ENCODE measurements at regions not wholly inside any gene's neighbourhood (a gene's known extent, or its start where the extent isn't known, plus 50 kb on each side); places are given as distances from the start of the nearest gene placed in this dataset.

DNA sequence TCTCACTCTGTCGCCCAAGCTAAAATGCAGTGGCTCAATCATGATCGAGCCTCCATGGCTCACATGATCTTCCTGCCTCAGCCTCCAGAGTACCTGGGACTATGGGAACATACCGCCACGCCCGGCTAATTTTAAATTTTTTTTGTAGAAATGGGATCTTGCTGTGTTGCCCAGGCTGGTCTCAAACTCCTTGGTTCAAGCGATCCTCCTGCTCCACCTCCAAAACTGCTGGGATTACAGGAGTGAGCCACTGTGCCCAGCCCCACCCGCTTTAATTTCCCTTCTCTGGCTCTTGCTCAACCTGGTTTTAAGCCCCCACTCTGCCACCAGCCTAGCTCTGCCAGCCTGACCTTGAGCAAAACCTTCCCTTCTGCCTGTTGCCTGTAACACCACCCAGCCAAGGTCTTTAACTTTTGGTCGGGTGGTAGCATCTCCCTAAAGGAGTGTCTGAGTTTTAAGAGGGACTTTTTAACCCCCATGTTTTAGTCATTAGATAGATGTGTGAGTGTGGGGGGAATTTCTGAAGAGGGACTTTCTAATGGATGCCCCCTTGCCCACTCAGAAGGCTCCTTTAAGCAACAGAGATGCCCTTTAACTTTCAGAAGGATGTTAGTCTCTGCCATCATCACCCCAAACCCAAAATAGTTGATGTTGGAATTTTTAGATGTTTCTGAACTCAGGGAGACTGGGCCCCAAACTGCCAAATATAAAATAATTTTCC is 71.8 kb upstream of the FOXP4 start:
- DNase-seq = no peak

DNA sequence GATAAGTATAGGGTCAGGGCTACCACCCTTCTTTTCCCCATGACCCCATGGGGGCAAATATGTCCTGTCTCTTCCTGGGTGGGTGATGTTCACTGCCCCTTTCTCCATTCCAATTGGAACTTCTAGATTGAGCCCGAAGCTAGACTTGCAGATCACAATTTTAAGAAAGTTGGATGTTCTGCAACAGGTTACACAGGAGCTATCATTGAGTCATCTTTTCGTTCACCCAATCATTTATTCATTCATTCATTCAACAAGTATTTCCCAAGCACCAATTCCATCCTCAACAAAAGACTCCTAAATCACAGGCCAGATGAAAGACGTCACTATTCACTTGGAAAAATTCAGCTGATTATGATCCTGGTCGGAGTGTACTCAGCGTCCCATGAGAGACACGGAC is 71.0 kb upstream of the FOXP4 start:
- DNase-seq = no peak

DNA sequence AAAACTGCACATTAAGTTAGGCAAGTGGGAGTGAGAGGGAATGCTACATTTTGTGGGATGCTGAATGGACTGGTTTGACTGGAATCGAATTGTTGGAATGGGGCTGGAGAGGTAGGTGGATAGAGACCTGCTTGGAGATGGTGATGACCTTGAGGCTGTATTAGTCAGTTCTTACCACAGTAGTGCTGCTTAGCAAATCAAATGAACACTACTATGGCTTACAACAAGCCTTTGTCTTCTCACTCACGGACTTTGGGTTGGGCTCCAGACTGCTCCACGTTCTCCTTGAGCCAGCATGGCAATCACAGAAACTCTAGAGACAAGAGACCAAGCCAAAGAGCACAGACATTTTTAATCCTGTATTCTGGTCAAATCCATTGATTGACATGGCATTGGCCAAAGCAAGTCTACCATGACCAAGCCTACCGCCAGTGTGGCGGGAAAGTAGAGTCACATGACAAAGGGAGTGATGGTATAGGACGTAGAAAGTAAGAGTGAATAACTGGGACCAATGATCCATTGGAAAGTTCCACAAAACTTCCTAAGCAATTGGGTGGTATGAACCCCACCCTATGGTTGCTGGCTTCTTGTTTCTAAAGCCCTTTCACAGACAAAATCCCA is 70.3 kb upstream of the FOXP4 start:
- no peak for DNase-seq

- DNase-seq = no peak
These were observed 69.8 kb upstream of the FOXP4 start for GRCh38 chr6:41476401-41476800.

DNA sequence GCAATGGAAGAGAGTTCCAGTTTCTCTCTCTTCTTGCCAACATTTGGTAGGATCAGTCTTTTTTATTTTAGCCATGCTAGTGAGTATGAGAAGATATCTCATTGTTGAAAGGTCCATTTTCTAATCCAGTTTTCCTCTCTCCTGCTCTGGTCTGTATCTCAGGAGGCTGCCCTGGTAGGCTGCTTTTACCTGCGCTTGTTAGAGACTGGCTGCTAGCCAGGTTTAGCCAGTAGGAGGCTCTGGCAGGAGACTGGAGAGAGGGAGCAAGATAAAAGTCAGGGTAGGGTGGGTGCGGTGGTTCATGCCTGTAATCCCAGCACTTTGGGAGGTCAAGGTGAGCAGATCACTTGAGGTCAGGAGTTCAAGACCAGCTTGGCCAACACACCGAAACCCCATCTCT is 68.6 kb upstream of the FOXP4 start:
- no peak for DNase-seq

GRCh38 chr6:41483943-41484342 is 62.2 kb upstream of the FOXP4 start:
- DNase-seq = no peak

DNA sequence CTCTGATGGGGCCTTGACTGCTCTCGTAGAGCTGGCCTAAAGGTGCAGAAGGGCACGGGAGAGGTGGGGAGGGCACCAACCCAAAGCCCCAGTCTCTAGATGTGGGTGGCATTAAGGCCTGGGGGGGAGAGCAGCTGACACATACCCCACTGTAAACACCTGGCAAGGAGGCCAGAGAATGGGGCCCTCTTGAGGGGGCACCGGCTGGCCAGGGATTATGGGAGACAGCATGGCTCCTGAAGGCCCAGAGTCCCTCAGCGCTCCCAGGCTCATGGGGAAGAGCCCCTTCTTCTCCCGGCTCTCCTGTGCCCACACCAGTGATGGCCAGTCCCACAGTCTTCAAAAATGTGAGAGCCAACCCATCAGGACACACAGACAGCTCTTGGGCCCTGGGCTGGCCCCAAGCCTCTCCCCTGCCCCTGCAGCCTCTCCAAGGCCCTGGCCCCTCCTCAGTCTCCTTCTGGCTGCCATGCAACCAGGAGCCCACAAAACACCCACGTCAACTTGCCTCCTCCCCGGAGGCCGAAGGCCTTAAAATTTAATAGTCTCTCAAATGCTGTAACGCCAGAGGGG is 58.2 kb upstream of the FOXP4 start:
- DNase-seq = no peak

- no peak for DNase-seq
These were observed 57.6 kb upstream of the FOXP4 start for GRCh38 chr6:41488433-41489119.

DNA sequence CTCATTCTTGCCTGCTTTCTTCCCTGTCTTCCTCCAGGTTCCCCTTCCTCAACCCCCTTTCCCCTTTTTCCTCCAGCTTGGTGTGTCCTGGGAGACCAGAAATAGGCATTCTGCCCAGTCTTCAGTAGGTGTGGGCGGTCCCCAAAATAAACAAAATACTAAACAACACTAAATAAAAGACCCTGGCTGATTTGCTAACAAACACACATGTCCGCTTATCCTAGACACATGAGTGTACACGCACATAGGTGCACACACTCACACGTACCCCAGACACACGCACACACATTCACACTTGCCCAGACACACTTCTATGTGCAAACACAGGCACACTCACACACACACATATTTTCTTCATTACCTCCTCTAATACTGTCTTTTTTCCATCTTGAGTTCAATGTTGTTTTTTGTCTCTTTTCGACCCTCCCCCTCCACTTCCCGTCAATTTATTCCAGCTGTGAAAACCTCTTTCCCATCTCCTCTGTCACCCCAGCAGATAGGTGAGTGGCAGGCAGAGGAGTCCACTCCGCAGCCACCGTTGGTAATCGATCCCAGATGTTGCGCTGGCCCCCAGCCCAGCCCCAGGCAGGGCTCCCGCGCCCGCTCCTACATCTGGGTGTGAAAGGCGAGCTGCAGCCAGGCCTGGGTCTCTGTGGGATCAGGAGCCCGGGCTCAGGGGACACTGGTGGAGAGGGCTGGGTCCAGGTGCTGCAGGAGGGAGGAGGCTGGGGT is 56.9 kb upstream of the FOXP4 start:
- DNase-seq = no peak

DNA sequence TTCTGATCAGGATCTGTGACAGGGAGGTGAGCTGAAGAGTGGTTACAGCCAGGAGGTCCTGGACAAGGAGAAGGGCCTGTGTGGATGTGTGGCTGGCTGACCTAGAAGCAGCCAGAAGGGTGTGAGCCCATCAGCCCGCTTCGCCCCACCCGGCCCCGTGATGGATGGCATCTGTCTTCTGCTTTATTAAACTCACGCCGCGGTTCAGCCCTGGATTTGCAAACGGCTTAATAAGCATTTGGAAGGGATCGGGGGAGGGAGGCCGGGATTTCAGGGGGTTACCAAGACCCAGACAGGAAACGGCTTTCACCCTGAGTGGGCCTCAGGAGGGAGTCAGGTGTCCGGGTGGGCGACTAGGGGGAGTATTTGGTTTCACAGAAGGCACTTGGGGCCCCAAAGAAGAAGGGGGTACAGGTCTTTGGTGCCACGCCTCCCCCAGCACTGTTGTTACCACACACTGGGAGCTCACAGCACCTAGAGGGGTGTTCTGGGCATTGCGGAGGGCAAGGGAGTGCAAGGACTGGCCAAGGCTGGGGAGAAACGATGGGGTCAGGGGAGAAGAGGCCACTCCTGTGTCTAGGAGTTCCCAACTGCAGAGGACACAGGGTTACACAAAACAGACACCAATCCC is 53.8 kb upstream of the FOXP4 start:
- no peak for DNase-seq

GRCh38 chr6:41494212-41495110 is 51.7 kb upstream of the FOXP4 start:
- no peak for DNase-seq

Measured in 8988T (cell line).